ENCODE measurements at regions not wholly inside any gene's neighbourhood (a gene's known extent, or its start where the extent isn't known, plus 50 kb on each side); places are given as distances from the start of the nearest gene placed in this dataset.

- no peak for TF ChIP-seq CTCF (conservative IDR thresholded peaks at IDR 0.05; ENCODE audit: low read depth in 2 of 2)
- TF ChIP-seq POLR2AphosphoS5 (IDR thresholded peaks at IDR 0.05; ENCODE audit: low read depth): no peak
- TF ChIP-seq ZNF114 (CRISPR knock-in tag; IDR thresholded peaks at IDR 0.05): no peak
- no peak for TF ChIP-seq CREB1 (CRISPR knock-in tag; IDR thresholded peaks at IDR 0.05; ENCODE audit: low read depth)
- no peak for TF ChIP-seq REST (IDR thresholded peaks at IDR 0.05; ENCODE audit: unreplicated experiment)
- TF ChIP-seq STAT1 (IDR thresholded peaks at IDR 0.05; ENCODE audit: unreplicated experiment): no peak
- TF ChIP-seq EZH2 (IDR thresholded peaks at IDR 0.05; ENCODE audit: low read depth, unreplicated experiment): no peak
- TF ChIP-seq ETS1 (IDR thresholded peaks at IDR 0.05): no peak
- no peak for TF ChIP-seq JUNB (IDR thresholded peaks at IDR 0.05; ENCODE audit: unreplicated experiment)
- no peak for TF ChIP-seq EZH2phosphoT487 (IDR thresholded peaks at IDR 0.05; ENCODE audit: unreplicated experiment)
- no peak for TF ChIP-seq NANOG (IDR thresholded peaks at IDR 0.05; ENCODE audit: borderline replicate concordance)
- TF ChIP-seq ZNF331 (CRISPR knock-in tag; IDR thresholded peaks at IDR 0.05; ENCODE audit: low read depth): no peak
- no peak for TF ChIP-seq ZNF462 (CRISPR knock-in tag; IDR thresholded peaks at IDR 0.05)
Measured at GRCh38 chr15:94538280-94538679, 306.9 kb downstream of the MCTP2 start.
